ENCODE measurements at regions not wholly inside any gene's neighbourhood (a gene's known extent, or its start where the extent isn't known, plus 50 kb on each side); places are given as distances from the start of the nearest gene placed in this dataset.

DNA sequence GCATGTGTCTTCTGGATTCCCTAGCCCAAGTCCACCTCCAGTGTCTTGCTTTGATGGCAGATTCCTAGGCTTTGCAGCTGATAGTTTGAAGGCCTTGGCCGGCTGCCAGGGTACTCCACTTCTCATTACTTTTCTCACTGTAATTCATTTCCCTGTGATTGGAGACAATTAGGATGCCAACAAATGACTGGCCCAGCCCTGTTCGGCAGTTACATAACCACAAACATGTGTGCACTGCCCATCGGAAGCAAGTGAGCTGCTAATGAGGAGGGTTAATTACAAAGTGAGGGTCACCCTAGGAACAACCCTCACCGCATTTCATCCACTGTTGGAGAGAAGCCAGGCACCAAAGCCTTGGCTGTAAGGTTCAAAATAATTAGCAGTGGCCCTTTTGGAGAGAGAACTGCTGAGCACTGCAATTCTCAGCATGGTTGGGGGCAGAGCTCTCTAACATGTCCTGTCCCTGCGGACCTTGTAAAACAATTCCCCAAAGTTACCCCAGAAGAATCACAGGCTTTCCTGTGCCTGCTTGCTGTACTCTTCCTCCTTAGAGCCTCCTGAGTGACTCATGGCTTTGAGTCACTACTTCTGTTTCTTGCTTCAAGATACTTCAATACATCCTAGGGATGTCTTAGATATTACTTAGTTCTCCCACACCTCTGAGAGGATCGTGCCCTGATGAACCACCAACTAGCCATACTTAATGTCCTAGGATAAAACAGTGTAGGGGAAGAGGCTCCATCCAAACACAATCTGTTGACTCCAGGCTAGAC lies 109.7 kb upstream of the GALNT18 start:
- TF ChIP-seq CTCF (conservative IDR thresholded peaks at IDR 0.05; ENCODE audit: low read depth, low read length) = no peak
- Histone ChIP-seq H3K4me1 (ENCODE audit: low read depth, poor library complexity, severe bottlenecking) (no peaks in the 10 kb centered on the region), H3K79me2 (ENCODE audit: insufficient read depth, low read depth) (no peaks in the 10 kb centered on the region), H3K36me3 (ENCODE audit: insufficient read depth) (no peaks in the 10 kb centered on the region), H3K4me3 (IDR thresholded peaks at IDR 0.05; ENCODE audit: insufficient read depth, low read depth, low read length) (no peak overlapping the region), H3K27me3 (ENCODE audit: insufficient read depth, low read depth) (no peaks in the 10 kb centered on the region), H3K4me2 (no peak overlapping the region), H4K20me1 (ENCODE audit: insufficient read depth) (no peaks in the 10 kb centered on the region), H3K27ac (no peak overlapping the region), H2AFZ (ENCODE audit: low read depth) (no peak overlapping the region), H3K9ac (no peak overlapping the region)

DNA sequence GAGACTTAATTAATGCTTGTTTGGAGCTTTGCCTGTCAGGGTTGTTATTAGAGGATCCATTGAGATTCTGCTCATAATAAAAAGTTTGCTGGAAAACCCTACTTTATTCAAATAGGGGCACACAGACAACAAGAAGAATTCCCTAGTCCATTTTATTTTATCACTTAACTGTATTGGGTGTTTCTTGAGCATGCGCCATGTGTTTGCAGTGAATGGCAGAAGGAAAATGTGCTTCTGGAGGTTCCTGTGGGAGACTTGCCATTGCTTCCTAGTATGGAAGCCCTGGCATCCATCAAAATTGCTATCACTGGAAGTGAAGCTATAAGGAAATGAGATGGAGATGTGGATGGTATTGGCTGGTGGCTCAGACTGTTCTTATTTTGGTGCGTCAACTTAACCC lies 106.6 kb upstream of the GALNT18 start:
- H3K27ac ChIP-seq = no peak overlapping the region
- H4K20me1 ChIP-seq (ENCODE audit: insufficient read depth) = no peaks in the 10 kb centered on the region
- no peak overlapping the region for H3K9ac ChIP-seq
- H3K4me1 ChIP-seq (ENCODE audit: low read depth, poor library complexity, severe bottlenecking) = no peaks in the 10 kb centered on the region
- H3K27me3 ChIP-seq (ENCODE audit: insufficient read depth, low read depth) = no peaks in the 10 kb centered on the region
- no peak overlapping the region for H3K4me2 ChIP-seq
- H2AFZ ChIP-seq (ENCODE audit: low read depth) = no peak overlapping the region
- no peak overlapping the region for H3K4me3 ChIP-seq (IDR thresholded peaks at IDR 0.05; ENCODE audit: insufficient read depth, low read depth, low read length)
- H3K36me3 ChIP-seq (ENCODE audit: insufficient read depth) = no peaks in the 10 kb centered on the region
- no peak for TF ChIP-seq CTCF (conservative IDR thresholded peaks at IDR 0.05; ENCODE audit: low read depth, low read length)
- no peaks in the 10 kb centered on the region for H3K79me2 ChIP-seq (ENCODE audit: insufficient read depth, low read depth)

DNA sequence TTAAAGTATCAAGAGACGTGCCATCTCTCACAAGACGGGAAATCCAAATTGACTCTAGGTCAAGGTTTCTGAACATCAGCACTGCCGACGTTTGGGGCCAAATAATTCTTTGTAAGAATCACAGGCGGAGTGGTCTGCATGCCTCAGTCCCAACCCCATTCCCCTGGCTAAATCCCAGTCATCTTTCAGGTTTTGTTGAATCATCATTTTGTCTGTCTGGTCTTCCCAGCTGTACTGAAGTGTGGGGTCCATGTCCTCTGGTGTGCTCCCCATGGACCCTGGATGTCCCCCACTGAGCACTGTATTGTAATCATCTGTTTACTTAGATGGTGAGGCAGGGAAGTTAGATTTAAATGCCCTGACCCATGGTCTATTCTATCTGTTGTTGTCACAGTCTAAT lies 103.6 kb upstream of the GALNT18 start:
- H4K20me1 ChIP-seq (ENCODE audit: insufficient read depth) = no peaks in the 10 kb centered on the region

DNA sequence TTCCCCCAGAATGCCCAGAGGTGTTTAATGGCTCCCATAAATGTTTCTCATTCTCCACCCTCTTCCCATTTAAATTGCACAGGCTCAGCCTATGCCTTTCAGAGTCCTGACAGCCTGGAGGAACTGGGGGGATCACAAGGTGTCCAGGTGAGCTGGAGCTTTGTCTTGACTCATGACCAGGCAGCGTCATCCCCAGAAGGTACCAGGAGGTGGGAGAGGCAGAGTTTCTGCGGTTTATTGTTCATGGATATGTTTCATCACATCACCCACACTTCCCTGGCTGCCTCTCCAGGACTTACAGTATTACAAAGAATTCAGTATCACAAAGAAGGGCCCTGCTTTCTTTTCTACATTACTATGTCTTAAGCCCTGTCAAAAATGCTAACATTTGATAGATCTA lies 103.2 kb upstream of the GALNT18 start:
- no peaks in the 10 kb centered on the region for H4K20me1 ChIP-seq (ENCODE audit: insufficient read depth)
- no peak overlapping the region for H3K9ac ChIP-seq
- H3K4me3 ChIP-seq (IDR thresholded peaks at IDR 0.05; ENCODE audit: insufficient read depth, low read depth, low read length) = no peak overlapping the region
- no peak overlapping the region for H3K27ac ChIP-seq
- TF ChIP-seq CTCF (conservative IDR thresholded peaks at IDR 0.05; ENCODE audit: low read depth, low read length) = no peak
- no peaks in the 10 kb centered on the region for H3K27me3 ChIP-seq (ENCODE audit: insufficient read depth, low read depth)
- H2AFZ ChIP-seq (ENCODE audit: low read depth) = no peak overlapping the region
- no peaks in the 10 kb centered on the region for H3K79me2 ChIP-seq (ENCODE audit: insufficient read depth, low read depth)
- H3K4me1 ChIP-seq (ENCODE audit: low read depth, poor library complexity, severe bottlenecking) = no peaks in the 10 kb centered on the region
- no peaks in the 10 kb centered on the region for H3K36me3 ChIP-seq (ENCODE audit: insufficient read depth)
- H3K4me2 ChIP-seq = no peak overlapping the region

More for the DNA sequence above, 103.6 kb upstream of the GALNT18 start:
- Histone ChIP-seq H3K9ac (no peak overlapping the region), H3K79me2 (ENCODE audit: insufficient read depth, low read depth) (no peaks in the 10 kb centered on the region), H2AFZ (ENCODE audit: low read depth) (no peak overlapping the region), H3K27me3 (ENCODE audit: insufficient read depth, low read depth) (no peaks in the 10 kb centered on the region), H3K4me2 (no peak overlapping the region), H3K4me1 (ENCODE audit: low read depth, poor library complexity, severe bottlenecking) (no peaks in the 10 kb centered on the region), H3K36me3 (ENCODE audit: insufficient read depth) (no peaks in the 10 kb centered on the region), H3K27ac (no peak overlapping the region), H3K4me3 (IDR thresholded peaks at IDR 0.05; ENCODE audit: insufficient read depth, low read depth, low read length) (no peak overlapping the region)
- TF ChIP-seq CTCF (conservative IDR thresholded peaks at IDR 0.05; ENCODE audit: low read depth, low read length) = no peak
